Breast epithelium (tissue), 3 donors: ENCODE measurements at regions not wholly inside any gene's neighbourhood (a gene's known extent, or its start where the extent isn't known, plus 50 kb on each side); places are given as distances from the start of the nearest gene placed in this dataset.

ENCODE experiments used
- CTCF ChIP-seq, 3 donors: fragments of 450-650 bp; IDR thresholded peaks; one replicate each; pipeline ENCODE4 v1.5.1; 2016 to 2017; ENCODE audit warnings: antibody characterized with exemption in 3 of 3, mild to moderate bottlenecking in 3 of 3, moderate library complexity in 3 of 3
- POLR2A ChIP-seq: fragments of 450-650 bp; IDR thresholded peaks from one replicate; pipeline ENCODE4 v1.6.1; 2016; ENCODE audit warnings: antibody characterized with exemption, mild to moderate bottlenecking, moderate library complexity

- TF ChIP-seq CTCF (IDR thresholded peaks at IDR 0.05) (no peak), POLR2A (no peak)
These were observed 518.4 kb upstream of the CAMK1G start for GRCh38 chr1:209064850-209065706.
